ENCODE measurements at regions not wholly inside any gene's neighbourhood (a gene's known extent, or its start where the extent isn't known, plus 50 kb on each side); places are given as distances from the start of the nearest gene placed in this dataset.

DNA sequence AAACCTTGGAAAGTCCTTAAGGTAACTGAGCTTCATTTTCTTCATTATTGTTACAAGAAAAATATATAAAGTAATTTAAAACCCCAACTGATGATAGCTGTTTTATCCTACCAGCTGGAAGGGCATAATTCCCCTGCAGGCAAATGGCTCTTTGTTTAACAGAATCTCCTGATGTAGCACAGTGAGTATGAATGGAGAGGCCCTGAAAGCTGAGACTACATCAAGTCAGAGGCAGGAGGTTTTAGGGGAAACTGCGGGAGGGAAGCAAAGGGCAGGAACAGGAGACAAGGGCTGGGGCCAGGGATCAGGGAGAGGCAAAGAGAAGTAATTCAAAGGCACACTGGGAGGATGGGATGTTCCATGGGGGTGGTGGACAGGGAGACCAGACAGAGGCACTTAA, 119.0 kb upstream of the LRFN2 start:
- Histone ChIP-seq H3K4me3 (ENCODE audit: low read depth in 1 of 2, low read length in 2 of 2) (no peak overlapping the region), H3K9me3 (ENCODE audit: control insufficient read depth in 2 of 2, insufficient read depth in 1 of 2, low read depth in 1 of 2, low read length in 1 of 2) (no peaks in the 10 kb centered on the region), H3K27me3 (ENCODE audit: control insufficient read depth in 1 of 2, insufficient read depth in 2 of 2, low read length in 2 of 2) (peaks cover 0 to 2% of the 10 kb centered on the region in 2 donors), H3K4me1 (ENCODE audit: control insufficient read depth in 2 of 2, insufficient read depth in 2 of 2, low read length in 1 of 2) (no peaks in the 10 kb centered on the region), H3K36me3 (ENCODE audit: control insufficient read depth in 2 of 2, insufficient read depth in 2 of 2, low read length in 1 of 2) (no peaks in the 10 kb centered on the region), H3K27ac (ENCODE audit: low read depth in 2 of 2, low read length in 1 of 2) (no peak overlapping the region)
- WGBS, 2 donors, result 64 to 78% methylated on average over 1 of the region's 1 CpG

- Histone ChIP-seq H3K4me1 (ENCODE audit: control insufficient read depth in 2 of 2, insufficient read depth in 2 of 2, low read length in 1 of 2) (no peaks in the 10 kb centered on the region), H3K27ac (ENCODE audit: low read depth in 2 of 2, low read length in 1 of 2) (no peak overlapping the region), H3K9me3 (ENCODE audit: control insufficient read depth in 2 of 2, insufficient read depth in 1 of 2, low read depth in 1 of 2, low read length in 1 of 2) (no peaks in the 10 kb centered on the region), H3K36me3 (ENCODE audit: control insufficient read depth in 2 of 2, insufficient read depth in 2 of 2, low read length in 1 of 2) (no peaks in the 10 kb centered on the region), H3K27me3 (ENCODE audit: control insufficient read depth in 1 of 2, insufficient read depth in 2 of 2, low read length in 2 of 2) (peaks cover 0 to 2% of the 10 kb centered on the region in 2 donors), H3K4me3 (ENCODE audit: low read depth in 1 of 2, low read length in 2 of 2) (no peak overlapping the region)
- 86% methylated on average over 4 of the region's 4 CpGs for WGBS, 2 donors
Observed at GRCh38 chr6:40705354-40705753, 118.2 kb upstream of the LRFN2 start.

DNA sequence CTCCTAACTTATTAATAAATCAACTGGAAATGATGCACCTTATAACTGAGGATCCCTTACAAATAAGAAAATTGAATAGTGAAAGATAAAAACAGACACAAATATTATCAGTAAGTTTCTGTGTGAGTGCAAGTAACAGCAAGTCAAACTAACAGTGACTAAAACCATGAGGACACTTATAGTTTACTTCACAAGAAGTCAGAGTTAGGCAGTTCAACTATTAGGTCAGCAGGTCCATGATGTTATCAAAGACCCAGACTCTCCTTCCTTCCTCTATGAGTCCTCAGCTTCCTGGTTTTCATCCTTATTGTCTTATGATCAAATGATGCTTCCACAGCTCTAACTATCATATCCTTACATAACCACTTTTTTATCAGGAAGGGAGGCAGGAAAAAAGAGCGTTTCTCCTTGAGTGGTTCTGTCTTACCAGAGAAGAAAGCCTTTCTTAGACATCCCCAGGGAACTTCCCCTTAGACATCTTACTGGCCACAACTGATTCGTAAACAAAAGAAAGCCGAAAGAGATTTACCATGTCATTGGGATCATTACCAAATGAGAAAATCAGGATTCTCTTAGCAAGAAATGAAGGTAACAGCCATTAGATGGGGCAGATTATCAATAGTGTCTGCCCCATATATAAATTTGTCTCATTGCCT, 114.3 kb upstream of the LRFN2 start:
- Histone ChIP-seq H3K27ac (ENCODE audit: low read depth in 2 of 2, low read length in 1 of 2) (no peak overlapping the region), H3K4me3 (ENCODE audit: low read depth in 1 of 2, low read length in 2 of 2) (no peak overlapping the region), H3K27me3 (ENCODE audit: control insufficient read depth in 1 of 2, insufficient read depth in 2 of 2, low read length in 2 of 2) (peaks cover 0 to 2% of the 10 kb centered on the region in 2 donors), H3K36me3 (ENCODE audit: control insufficient read depth in 2 of 2, insufficient read depth in 2 of 2, low read length in 1 of 2) (no peaks in the 10 kb centered on the region), H3K9me3 (ENCODE audit: control insufficient read depth in 2 of 2, insufficient read depth in 1 of 2, low read depth in 1 of 2, low read length in 1 of 2) (no peaks in the 10 kb centered on the region), H3K4me1 (ENCODE audit: control insufficient read depth in 2 of 2, insufficient read depth in 2 of 2, low read length in 1 of 2) (no peaks in the 10 kb centered on the region)
- 68% methylated on average over 3 of the region's 3 CpGs for WGBS, 2 donors

DNA sequence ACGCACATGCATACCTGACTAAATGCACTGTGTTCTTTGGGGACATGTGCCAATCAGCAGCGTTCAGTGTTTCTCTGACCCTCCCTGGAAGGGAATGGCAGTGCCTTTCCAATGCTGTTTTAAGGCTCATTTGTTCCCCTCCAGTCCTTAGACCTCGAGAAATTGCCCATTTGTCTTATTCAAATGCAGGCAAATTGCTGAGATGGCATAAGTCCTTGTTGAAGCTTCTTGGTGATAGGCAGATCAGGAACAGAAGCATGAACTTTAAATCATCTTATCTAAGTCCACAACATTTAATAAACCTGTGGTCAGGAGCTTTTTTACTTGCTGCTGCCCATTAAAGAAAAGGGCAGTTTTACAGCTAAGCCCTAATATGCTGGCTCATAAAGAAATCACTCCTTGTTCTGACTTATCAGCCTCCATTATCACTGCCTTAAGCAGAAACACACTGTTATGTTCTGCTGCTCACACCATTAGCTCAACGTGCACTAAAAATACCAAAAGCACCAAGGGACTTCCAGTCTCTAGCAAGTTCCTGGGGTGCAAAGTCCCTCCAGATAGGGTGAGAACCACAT, 112.9 kb upstream of the LRFN2 start:
- Histone ChIP-seq H3K9me3 (ENCODE audit: control insufficient read depth in 2 of 2, insufficient read depth in 1 of 2, low read depth in 1 of 2, low read length in 1 of 2) (no peaks in the 10 kb centered on the region), H3K36me3 (ENCODE audit: control insufficient read depth in 2 of 2, insufficient read depth in 2 of 2, low read length in 1 of 2) (no peaks in the 10 kb centered on the region), H3K27ac (ENCODE audit: low read depth in 2 of 2, low read length in 1 of 2) (no peak overlapping the region), H3K4me1 (ENCODE audit: control insufficient read depth in 2 of 2, insufficient read depth in 2 of 2, low read length in 1 of 2) (no peaks in the 10 kb centered on the region), H3K4me3 (ENCODE audit: low read depth in 1 of 2, low read length in 2 of 2) (no peak overlapping the region), H3K27me3 (ENCODE audit: control insufficient read depth in 1 of 2, insufficient read depth in 2 of 2, low read length in 2 of 2) (no peaks in the 10 kb centered on the region)
- WGBS, 2 donors, result 46 to 52% methylated on average over 4 of the region's 4 CpGs

DNA sequence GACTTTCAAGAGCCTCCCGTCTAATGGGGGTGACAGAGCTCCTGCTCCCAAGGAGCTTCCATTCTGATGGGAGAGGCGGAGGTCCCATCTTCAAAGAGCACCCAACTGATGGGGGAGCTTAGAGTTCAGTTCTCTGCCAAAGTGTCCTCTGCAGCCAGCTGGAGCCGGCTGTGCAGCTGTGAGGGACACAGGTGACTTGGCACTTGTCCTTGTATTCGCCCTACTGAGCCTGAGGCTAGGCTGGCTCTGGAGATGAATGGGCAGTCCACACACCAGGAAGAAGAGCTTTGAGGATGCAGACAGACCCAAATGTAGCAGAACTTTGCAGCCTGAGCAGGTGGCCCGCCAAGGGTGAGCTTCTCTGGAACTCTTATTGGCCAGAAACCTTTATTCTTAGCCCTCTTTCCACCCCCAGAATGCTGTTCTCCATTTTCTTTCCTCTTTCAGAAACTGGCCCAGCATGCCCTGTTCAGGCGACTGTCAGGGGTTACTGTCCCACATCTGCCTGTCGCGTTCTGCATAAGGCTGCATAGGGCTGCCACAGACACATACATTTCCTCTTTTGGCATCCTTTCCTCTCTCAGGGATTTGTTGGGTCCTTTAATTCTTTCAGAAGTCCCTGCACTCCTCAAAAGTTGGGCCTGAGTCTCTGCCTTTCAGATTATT, 108.7 kb upstream of the LRFN2 start:
- no peak overlapping the region for H3K27ac ChIP-seq (ENCODE audit: low read depth in 2 of 2, low read length in 1 of 2)
- H3K27me3 ChIP-seq (ENCODE audit: control insufficient read depth in 1 of 2, insufficient read depth in 2 of 2, low read length in 2 of 2), result no peaks in the 10 kb centered on the region
- no peak overlapping the region for H3K4me3 ChIP-seq (ENCODE audit: low read depth in 1 of 2, low read length in 2 of 2)
- no peaks in the 10 kb centered on the region for H3K9me3 ChIP-seq (ENCODE audit: control insufficient read depth in 2 of 2, insufficient read depth in 1 of 2, low read depth in 1 of 2, low read length in 1 of 2)
- H3K36me3 ChIP-seq (ENCODE audit: control insufficient read depth in 2 of 2, insufficient read depth in 2 of 2, low read length in 1 of 2), result no peaks in the 10 kb centered on the region
- WGBS, 2 donors, result 72 to 75% methylated on average over 8 of the region's 8 CpGs
- H3K4me1 ChIP-seq (ENCODE audit: control insufficient read depth in 2 of 2, insufficient read depth in 2 of 2, low read length in 1 of 2), result no peaks in the 10 kb centered on the region

GRCh38 chr6:40695114-40695513, 108.0 kb upstream of the LRFN2 start:
- Histone ChIP-seq H3K9me3 (ENCODE audit: control insufficient read depth in 2 of 2, insufficient read depth in 1 of 2, low read depth in 1 of 2, low read length in 1 of 2) (no peaks in the 10 kb centered on the region), H3K4me3 (ENCODE audit: low read depth in 1 of 2, low read length in 2 of 2) (no peak overlapping the region), H3K4me1 (ENCODE audit: control insufficient read depth in 2 of 2, insufficient read depth in 2 of 2, low read length in 1 of 2) (no peaks in the 10 kb centered on the region), H3K36me3 (ENCODE audit: control insufficient read depth in 2 of 2, insufficient read depth in 2 of 2, low read length in 1 of 2) (no peaks in the 10 kb centered on the region), H3K27ac (ENCODE audit: low read depth in 2 of 2, low read length in 1 of 2) (no peak overlapping the region), H3K27me3 (ENCODE audit: control insufficient read depth in 1 of 2, insufficient read depth in 2 of 2, low read length in 2 of 2) (no peaks in the 10 kb centered on the region)
- WGBS, 2 donors, result 27 to 34% methylated on average over 2 of the region's 2 CpGs

- WGBS, 2 donors, result 85 to 91% methylated on average over 3 of the region's 3 CpGs
- no peak overlapping the region for H3K4me3 ChIP-seq (ENCODE audit: low read depth in 1 of 2, low read length in 2 of 2)
- H3K4me1 ChIP-seq (ENCODE audit: control insufficient read depth in 2 of 2, insufficient read depth in 2 of 2, low read length in 1 of 2), result no peaks in the 10 kb centered on the region
- H3K36me3 ChIP-seq (ENCODE audit: control insufficient read depth in 2 of 2, insufficient read depth in 2 of 2, low read length in 1 of 2), result no peaks in the 10 kb centered on the region
- no peak overlapping the region for H3K27ac ChIP-seq (ENCODE audit: low read depth in 2 of 2, low read length in 1 of 2)
- H3K9me3 ChIP-seq (ENCODE audit: control insufficient read depth in 2 of 2, insufficient read depth in 1 of 2, low read depth in 1 of 2, low read length in 1 of 2), result no peaks in the 10 kb centered on the region
- H3K27me3 ChIP-seq (ENCODE audit: control insufficient read depth in 1 of 2, insufficient read depth in 2 of 2, low read length in 2 of 2), result no peaks in the 10 kb centered on the region
Observed at GRCh38 chr6:40693768-40694167, 106.6 kb upstream of the LRFN2 start.

- no peaks in the 10 kb centered on the region for H3K9me3 ChIP-seq (ENCODE audit: control insufficient read depth in 2 of 2, insufficient read depth in 1 of 2, low read depth in 1 of 2, low read length in 1 of 2)
- H3K27me3 ChIP-seq (ENCODE audit: control insufficient read depth in 1 of 2, insufficient read depth in 2 of 2, low read length in 2 of 2), result no peaks in the 10 kb centered on the region
- H3K36me3 ChIP-seq (ENCODE audit: control insufficient read depth in 2 of 2, insufficient read depth in 2 of 2, low read length in 1 of 2), result no peaks in the 10 kb centered on the region
- no peak overlapping the region for H3K4me3 ChIP-seq (ENCODE audit: low read depth in 1 of 2, low read length in 2 of 2)
- 74 to 81% methylated on average over 2 of the region's 2 CpGs for WGBS, 2 donors
- no peaks in the 10 kb centered on the region for H3K4me1 ChIP-seq (ENCODE audit: control insufficient read depth in 2 of 2, insufficient read depth in 2 of 2, low read length in 1 of 2)
- no peak overlapping the region for H3K27ac ChIP-seq (ENCODE audit: low read depth in 2 of 2, low read length in 1 of 2)
Observed at GRCh38 chr6:40692337-40692736, 105.2 kb upstream of the LRFN2 start.

DNA sequence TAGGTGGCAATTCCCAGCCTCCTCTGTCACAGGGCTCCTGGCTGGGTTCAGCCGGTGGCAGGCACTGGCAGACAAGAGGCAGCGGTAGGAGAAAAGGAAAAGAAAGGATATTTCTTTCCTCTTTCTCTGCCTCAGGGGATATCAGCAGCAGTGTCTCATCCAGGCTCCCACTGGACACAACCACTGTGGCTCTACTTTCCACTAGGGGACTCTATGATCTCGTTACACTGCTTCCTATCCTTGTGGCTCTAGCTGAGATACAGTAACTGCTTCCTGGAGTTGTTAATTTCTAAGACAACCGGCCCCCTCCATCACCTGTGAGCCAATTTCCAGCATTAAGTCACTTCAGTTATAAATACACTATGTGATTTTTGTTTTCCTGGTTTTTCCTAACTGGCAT, 102.0 kb upstream of the LRFN2 start:
- WGBS, 2 donors, result 61 to 73% methylated on average over 4 of the region's 4 CpGs
- Histone ChIP-seq H3K27ac (ENCODE audit: low read depth in 2 of 2, low read length in 1 of 2) (no peak overlapping the region), H3K4me3 (ENCODE audit: low read depth in 1 of 2, low read length in 2 of 2) (no peak overlapping the region), H3K27me3 (ENCODE audit: control insufficient read depth in 1 of 2, insufficient read depth in 2 of 2, low read length in 2 of 2) (no peaks in the 10 kb centered on the region), H3K9me3 (ENCODE audit: control insufficient read depth in 2 of 2, insufficient read depth in 1 of 2, low read depth in 1 of 2, low read length in 1 of 2) (peaks cover 9 to 11% of the 10 kb centered on the region in 2 donors), H3K36me3 (ENCODE audit: control insufficient read depth in 2 of 2, insufficient read depth in 2 of 2, low read length in 1 of 2) (no peaks in the 10 kb centered on the region), H3K4me1 (ENCODE audit: control insufficient read depth in 2 of 2, insufficient read depth in 2 of 2, low read length in 1 of 2) (no peaks in the 10 kb centered on the region)
